HUES48 (cell line): ENCODE measurements at regions not wholly inside any gene's neighbourhood (a gene's known extent, or its start where the extent isn't known, plus 50 kb on each side); places are given as distances from the start of the nearest gene placed in this dataset.

Experiments used
- H3K27ac ChIP-seq: one replicate; pipeline ENCODE4 v1.7.0; 2013; ENCODE audit warnings: low read depth, low read length, inconsistent platforms
- H3K27me3 ChIP-seq: 2 replicates; pipeline ENCODE4 v1.6.1; 2013; ENCODE audit warnings: mild to moderate bottlenecking, low read length; ENCODE audit not compliant: control insufficient read depth, insufficient read depth
- H3K36me3 ChIP-seq: 2 replicates; pipeline ENCODE4 v1.6.1; 2013; ENCODE audit warnings: low read length; ENCODE audit not compliant: control insufficient read depth, insufficient read depth
- H3K4me1 ChIP-seq: 2 replicates; pipeline ENCODE4 v1.6.1; 2013; ENCODE audit warnings: mild to moderate bottlenecking, low read length; ENCODE audit not compliant: control insufficient read depth, insufficient read depth
- H3K4me3 ChIP-seq: 2 replicates; pipeline ENCODE4 v1.5.1; 2013; ENCODE audit warnings: mild to moderate bottlenecking, low read depth, low read length
- H3K9ac ChIP-seq: 2 replicates; pipeline ENCODE4 v1.6.1; 2013; ENCODE audit warnings: mild to moderate bottlenecking, low read depth, low read length, moderate library complexity
- H3K9me3 ChIP-seq: 2 replicates; pipeline ENCODE4 v1.6.1; 2013; ENCODE audit warnings: low read length; ENCODE audit not compliant: control insufficient read depth, insufficient read depth

GRCh38 chr9:99505936-99506335 lies 283.9 kb downstream of the SEC61B start:
- H3K4me3 ChIP-seq: no peak overlapping the region
- no peaks in the 10 kb centered on the region for H3K27me3 ChIP-seq
- no peaks in the 10 kb centered on the region for H3K36me3 ChIP-seq
- peaks cover 13% of the 10 kb centered on the region for H3K4me1 ChIP-seq
- no peak overlapping the region for H3K27ac ChIP-seq
- H3K9me3 ChIP-seq: no peaks in the 10 kb centered on the region
- no peak overlapping the region for H3K9ac ChIP-seq

GRCh38 chr9:99506747-99507348 lies 284.8 kb downstream of the SEC61B start:
- Histone ChIP-seq H3K9me3 (no peaks in the 10 kb centered on the region), H3K27ac (no peak overlapping the region), H3K27me3 (no peaks in the 10 kb centered on the region), H3K4me1 (peaks cover 13% of the 10 kb centered on the region), H3K4me3 (no peak overlapping the region), H3K9ac (no peak overlapping the region), H3K36me3 (no peaks in the 10 kb centered on the region)

- no peaks in the 10 kb centered on the region for H3K36me3 ChIP-seq
- H3K4me1 ChIP-seq: peaks cover 13% of the 10 kb centered on the region
- no peaks in the 10 kb centered on the region for H3K27me3 ChIP-seq
- no peak overlapping the region for H3K27ac ChIP-seq
- no peak overlapping the region for H3K9ac ChIP-seq
- H3K4me3 ChIP-seq: no peak overlapping the region
- no peaks in the 10 kb centered on the region for H3K9me3 ChIP-seq
Observed at GRCh38 chr9:99509065-99509745, 287.1 kb downstream of the SEC61B start.

- Histone ChIP-seq H3K27me3 (no peaks in the 10 kb centered on the region), H3K9me3 (no peaks in the 10 kb centered on the region), H3K27ac (no peak overlapping the region), H3K4me1 (peaks cover 13% of the 10 kb centered on the region), H3K36me3 (no peaks in the 10 kb centered on the region), H3K9ac (no peak overlapping the region), H3K4me3 (no peak overlapping the region; the same call in 1 of the 2 replicates)
Observed at GRCh38 chr9:99509900-99510535, 287.9 kb downstream of the SEC61B start.

- Histone ChIP-seq H3K27me3 (no peaks in the 10 kb centered on the region), H3K4me3 (no peak overlapping the region), H3K27ac (no peak overlapping the region), H3K9ac (no peak overlapping the region), H3K4me1 (peaks cover 13% of the 10 kb centered on the region), H3K9me3 (no peaks in the 10 kb centered on the region), H3K36me3 (no peaks in the 10 kb centered on the region)
Observed at GRCh38 chr9:99511723-99512122, 289.6 kb downstream of the SEC61B start.

GRCh38 chr9:99513441-99514112 lies 291.5 kb downstream of the SEC61B start:
- Histone ChIP-seq H3K4me1 (peaks cover 13% of the 10 kb centered on the region), H3K9me3 (no peaks in the 10 kb centered on the region), H3K27ac (no peak overlapping the region), H3K36me3 (no peaks in the 10 kb centered on the region), H3K27me3 (no peaks in the 10 kb centered on the region), H3K9ac (no peak overlapping the region), H3K4me3 (no peak overlapping the region)

- Histone ChIP-seq H3K27me3 (no peaks in the 10 kb centered on the region), H3K4me3 (no peak overlapping the region), H3K36me3 (no peaks in the 10 kb centered on the region), H3K4me1 (peaks cover 4% of the 10 kb centered on the region), H3K9ac (no peak overlapping the region), H3K9me3 (no peaks in the 10 kb centered on the region), H3K27ac (no peak overlapping the region)
Observed at GRCh38 chr9:99515093-99515492, 293.0 kb downstream of the SEC61B start.

GRCh38 chr9:99515895-99516656 lies 294.0 kb downstream of the SEC61B start:
- Histone ChIP-seq H3K27me3 (no peaks in the 10 kb centered on the region), H3K4me1 (no peaks in the 10 kb centered on the region), H3K27ac (no peak overlapping the region), H3K36me3 (no peaks in the 10 kb centered on the region), H3K4me3 (no peak overlapping the region), H3K9ac (no peak overlapping the region), H3K9me3 (no peaks in the 10 kb centered on the region)

GRCh38 chr9:99516657-99517049 lies 294.6 kb downstream of the SEC61B start:
- Histone ChIP-seq H3K4me1 (no peaks in the 10 kb centered on the region), H3K4me3 (no peak overlapping the region), H3K36me3 (no peaks in the 10 kb centered on the region), H3K27me3 (no peaks in the 10 kb centered on the region), H3K9me3 (no peaks in the 10 kb centered on the region), H3K27ac (no peak overlapping the region), H3K9ac (no peak overlapping the region)

GRCh38 chr9:99523838-99524237 lies 297.8 kb upstream of the NR4A3 start:
- Histone ChIP-seq H3K36me3 (no peaks in the 10 kb centered on the region), H3K4me1 (no peaks in the 10 kb centered on the region), H3K9ac (no peak overlapping the region)

More at GRCh38 chr9:99523838-99524237, 297.8 kb upstream of the NR4A3 start:
- Histone ChIP-seq H3K9me3 (peaks cover 3% of the 10 kb centered on the region; the same call in 1 of the 2 replicates), H3K4me3 (no peak overlapping the region), H3K27me3 (no peaks in the 10 kb centered on the region), H3K27ac (no peak overlapping the region)
